ENCODE measurements at regions not wholly inside any gene's neighbourhood (a gene's known extent, or its start where the extent isn't known, plus 50 kb on each side); places are given as distances from the start of the nearest gene placed in this dataset.

DNA sequence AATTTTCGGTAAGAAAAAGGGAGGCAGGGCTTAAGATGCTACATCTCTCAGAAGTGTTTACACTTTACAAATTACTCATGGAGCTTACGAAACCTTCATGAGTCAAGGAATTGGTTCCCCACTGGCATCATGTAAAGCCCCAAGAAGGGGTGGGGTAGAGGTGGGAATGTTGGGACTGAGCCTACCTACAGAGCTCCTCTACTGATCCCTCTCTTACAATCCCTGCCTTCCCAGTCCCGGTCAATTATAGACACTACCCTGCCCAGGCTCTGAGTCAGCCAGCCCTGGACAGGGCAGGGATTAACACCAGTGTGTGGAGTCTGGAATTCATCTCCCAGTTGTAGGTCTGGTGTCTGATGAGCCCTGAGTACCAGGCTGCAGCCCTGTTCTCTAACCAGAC lies 248.9 kb downstream of the PAX3 start (continued):
- no peak for TF ChIP-seq EZH2phosphoT487 (IDR thresholded peaks at IDR 0.05; ENCODE audit: unreplicated experiment)
- TF ChIP-seq, protein P1, sequence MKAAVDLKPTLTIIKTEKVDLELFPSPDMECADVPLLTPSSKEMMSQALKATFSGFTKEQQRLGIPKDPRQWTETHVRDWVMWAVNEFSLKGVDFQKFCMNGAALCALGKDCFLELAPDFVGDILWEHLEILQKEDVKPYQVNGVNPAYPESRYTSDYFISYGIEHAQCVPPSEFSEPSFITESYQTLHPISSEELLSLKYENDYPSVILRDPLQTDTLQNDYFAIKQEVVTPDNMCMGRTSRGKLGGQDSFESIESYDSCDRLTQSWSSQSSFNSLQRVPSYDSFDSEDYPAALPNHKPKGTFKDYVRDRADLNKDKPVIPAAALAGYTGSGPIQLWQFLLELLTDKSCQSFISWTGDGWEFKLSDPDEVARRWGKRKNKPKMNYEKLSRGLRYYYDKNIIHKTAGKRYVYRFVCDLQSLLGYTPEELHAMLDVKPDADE (IDR thresholded peaks at IDR 0.05) = no peak

DNA sequence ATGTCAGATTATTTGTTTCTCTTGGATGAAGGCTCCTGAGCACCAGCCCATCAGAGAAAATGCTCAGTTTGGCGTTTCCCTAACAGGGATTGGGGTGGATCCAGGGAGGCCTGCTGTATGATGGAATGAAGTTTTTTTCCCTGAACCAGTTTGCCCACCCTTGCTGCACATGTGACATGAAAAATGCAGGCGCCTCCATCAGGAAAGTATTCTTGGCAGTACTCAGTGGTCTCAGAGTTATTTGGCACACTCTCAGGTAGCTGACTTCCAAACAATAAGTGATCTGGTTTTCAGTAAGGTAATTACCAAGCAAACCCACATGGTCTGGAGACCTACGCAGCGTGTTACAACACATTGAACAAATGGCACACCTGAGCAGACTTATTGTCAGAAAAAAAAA lies 254.9 kb downstream of the PAX3 start:
- Histone ChIP-seq H3F3A (replicated peaks; ENCODE audit: low read depth) (no peaks in the 10 kb centered on the region), H3K27ac (ENCODE audit: low read depth) (no peak overlapping the region), H3K36me3 (ENCODE audit: insufficient read depth) (no peaks in the 10 kb centered on the region), H3K79me2 (replicated peaks; ENCODE audit: insufficient read depth) (no peaks in the 10 kb centered on the region), H3K4me3 (no peak overlapping the region), H2AFZ (no peak overlapping the region), H3K4me1 (ENCODE audit: insufficient read depth) (no peaks in the 10 kb centered on the region), H3K9me2 (ENCODE audit: insufficient read depth) (no peaks in the 10 kb centered on the region), H3K4me2 (no peak overlapping the region), H4K20me1 (replicated peaks; ENCODE audit: insufficient read depth) (peaks cover 6% of the 10 kb centered on the region; the same call in 1 of the 2 replicates), H3K27me3 (ENCODE audit: insufficient read depth) (peaks cover 28% of the 10 kb centered on the region)
- no peak overlapping the region for H3K4me3 Mint-ChIP-seq
- no peak overlapping the region for H3K27ac Mint-ChIP-seq
- no peak for ATAC-seq
- no peak for DNase-seq (ENCODE audit: low spot score)
- TF ChIP-seq JUNB (IDR thresholded peaks at IDR 0.05; ENCODE audit: unreplicated experiment) (no peak), STAT1 (IDR thresholded peaks at IDR 0.05; ENCODE audit: unreplicated experiment) (no peak), NANOG (IDR thresholded peaks at IDR 0.05; ENCODE audit: borderline replicate concordance) (no peak), CREB1 (CRISPR knock-in tag; IDR thresholded peaks at IDR 0.05; ENCODE audit: low read depth) (no peak), EZH2 (IDR thresholded peaks at IDR 0.05; ENCODE audit: low read depth, unreplicated experiment) (no peak)
- TF ChIP-seq, protein P2, sequence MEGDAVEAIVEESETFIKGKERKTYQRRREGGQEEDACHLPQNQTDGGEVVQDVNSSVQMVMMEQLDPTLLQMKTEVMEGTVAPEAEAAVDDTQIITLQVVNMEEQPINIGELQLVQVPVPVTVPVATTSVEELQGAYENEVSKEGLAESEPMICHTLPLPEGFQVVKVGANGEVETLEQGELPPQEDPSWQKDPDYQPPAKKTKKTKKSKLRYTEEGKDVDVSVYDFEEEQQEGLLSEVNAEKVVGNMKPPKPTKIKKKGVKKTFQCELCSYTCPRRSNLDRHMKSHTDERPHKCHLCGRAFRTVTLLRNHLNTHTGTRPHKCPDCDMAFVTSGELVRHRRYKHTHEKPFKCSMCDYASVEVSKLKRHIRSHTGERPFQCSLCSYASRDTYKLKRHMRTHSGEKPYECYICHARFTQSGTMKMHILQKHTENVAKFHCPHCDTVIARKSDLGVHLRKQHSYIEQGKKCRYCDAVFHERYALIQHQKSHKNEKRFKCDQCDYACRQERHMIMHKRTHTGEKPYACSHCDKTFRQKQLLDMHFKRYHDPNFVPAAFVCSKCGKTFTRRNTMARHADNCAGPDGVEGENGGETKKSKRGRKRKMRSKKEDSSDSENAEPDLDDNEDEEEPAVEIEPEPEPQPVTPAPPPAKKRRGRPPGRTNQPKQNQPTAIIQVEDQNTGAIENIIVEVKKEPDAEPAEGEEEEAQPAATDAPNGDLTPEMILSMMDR (conservative IDR thresholded peaks at IDR 0.05; ENCODE audit: low read depth in 2 of 2) = no peak
- H3K4me1 Mint-ChIP-seq = peaks cover 8% of the 10 kb centered on the region
- H3K36me3 Mint-ChIP-seq (ENCODE audit: low read depth) = no peaks in the 10 kb centered on the region
- no peaks in the 10 kb centered on the region for H3K9me3 Mint-ChIP-seq
- H3K27me3 Mint-ChIP-seq (ENCODE audit: insufficient read depth, low read depth, poor library complexity) = peaks cover 4% of the 10 kb centered on the region

DNA sequence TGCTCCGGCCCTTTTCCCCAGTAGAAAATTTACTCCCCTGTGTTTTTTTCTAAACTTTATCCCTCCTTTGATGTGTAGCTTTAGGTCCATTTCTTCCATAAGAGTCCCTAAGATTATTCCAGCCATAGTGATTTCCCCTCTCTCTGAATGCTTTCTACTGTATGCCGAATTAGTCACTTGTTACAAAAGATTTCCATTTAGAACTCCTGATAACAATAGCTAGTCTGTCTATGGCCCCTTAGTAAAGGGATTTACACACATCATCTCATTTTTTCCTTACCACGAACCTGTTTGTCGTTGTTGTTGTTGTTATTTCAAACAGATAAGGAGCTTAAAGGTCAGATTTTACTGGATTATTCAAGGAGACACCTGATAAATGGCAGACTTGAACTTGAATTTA lies 256.1 kb downstream of the PAX3 start:
- H3K9me3 Mint-ChIP-seq = no peaks in the 10 kb centered on the region
- Histone ChIP-seq H3K4me1 (ENCODE audit: insufficient read depth) (no peaks in the 10 kb centered on the region), H3K36me3 (ENCODE audit: insufficient read depth) (no peaks in the 10 kb centered on the region), H3K4me3 (no peak overlapping the region), H3K79me2 (replicated peaks; ENCODE audit: insufficient read depth) (no peaks in the 10 kb centered on the region), H2AFZ (no peak overlapping the region), H3K9me2 (ENCODE audit: insufficient read depth) (no peaks in the 10 kb centered on the region), H4K20me1 (replicated peaks; ENCODE audit: insufficient read depth) (0 out of 2 replicates have a peak, but pooled peaks cover 3% of the 10 kb centered on the region), H3K27me3 (ENCODE audit: insufficient read depth) (peaks cover 16% of the 10 kb centered on the region), H3K27ac (ENCODE audit: low read depth) (no peak overlapping the region), H3F3A (replicated peaks; ENCODE audit: low read depth) (no peaks in the 10 kb centered on the region), H3K4me2 (no peak overlapping the region)
- H3K27ac Mint-ChIP-seq = no peak overlapping the region
- peaks cover 8% of the 10 kb centered on the region for H3K4me1 Mint-ChIP-seq
- DNase-seq (ENCODE audit: low spot score) (no peak), ATAC-seq (no peak)
- H3K27me3 Mint-ChIP-seq (ENCODE audit: insufficient read depth, low read depth, poor library complexity) = peaks cover 4% of the 10 kb centered on the region
- TF ChIP-seq EZH2phosphoT487 (IDR thresholded peaks at IDR 0.05; ENCODE audit: unreplicated experiment) (no peak), ZNF331 (CRISPR knock-in tag; IDR thresholded peaks at IDR 0.05; ENCODE audit: low read depth) (no peak), CREB1 (CRISPR knock-in tag; IDR thresholded peaks at IDR 0.05; ENCODE audit: low read depth) (no peak), JUNB (IDR thresholded peaks at IDR 0.05; ENCODE audit: unreplicated experiment) (no peak), STAT1 (IDR thresholded peaks at IDR 0.05; ENCODE audit: unreplicated experiment) (no peak), ZNF114 (CRISPR knock-in tag; IDR thresholded peaks at IDR 0.05) (no peak), EZH2 (IDR thresholded peaks at IDR 0.05; ENCODE audit: low read depth, unreplicated experiment) (no peak)
- TF ChIP-seq, protein P3, sequence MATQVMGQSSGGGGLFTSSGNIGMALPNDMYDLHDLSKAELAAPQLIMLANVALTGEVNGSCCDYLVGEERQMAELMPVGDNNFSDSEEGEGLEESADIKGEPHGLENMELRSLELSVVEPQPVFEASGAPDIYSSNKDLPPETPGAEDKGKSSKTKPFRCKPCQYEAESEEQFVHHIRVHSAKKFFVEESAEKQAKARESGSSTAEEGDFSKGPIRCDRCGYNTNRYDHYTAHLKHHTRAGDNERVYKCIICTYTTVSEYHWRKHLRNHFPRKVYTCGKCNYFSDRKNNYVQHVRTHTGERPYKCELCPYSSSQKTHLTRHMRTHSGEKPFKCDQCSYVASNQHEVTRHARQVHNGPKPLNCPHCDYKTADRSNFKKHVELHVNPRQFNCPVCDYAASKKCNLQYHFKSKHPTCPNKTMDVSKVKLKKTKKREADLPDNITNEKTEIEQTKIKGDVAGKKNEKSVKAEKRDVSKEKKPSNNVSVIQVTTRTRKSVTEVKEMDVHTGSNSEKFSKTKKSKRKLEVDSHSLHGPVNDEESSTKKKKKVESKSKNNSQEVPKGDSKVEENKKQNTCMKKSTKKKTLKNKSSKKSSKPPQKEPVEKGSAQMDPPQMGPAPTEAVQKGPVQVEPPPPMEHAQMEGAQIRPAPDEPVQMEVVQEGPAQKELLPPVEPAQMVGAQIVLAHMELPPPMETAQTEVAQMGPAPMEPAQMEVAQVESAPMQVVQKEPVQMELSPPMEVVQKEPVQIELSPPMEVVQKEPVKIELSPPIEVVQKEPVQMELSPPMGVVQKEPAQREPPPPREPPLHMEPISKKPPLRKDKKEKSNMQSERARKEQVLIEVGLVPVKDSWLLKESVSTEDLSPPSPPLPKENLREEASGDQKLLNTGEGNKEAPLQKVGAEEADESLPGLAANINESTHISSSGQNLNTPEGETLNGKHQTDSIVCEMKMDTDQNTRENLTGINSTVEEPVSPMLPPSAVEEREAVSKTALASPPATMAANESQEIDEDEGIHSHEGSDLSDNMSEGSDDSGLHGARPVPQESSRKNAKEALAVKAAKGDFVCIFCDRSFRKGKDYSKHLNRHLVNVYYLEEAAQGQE (IDR thresholded peaks at IDR 0.05; ENCODE audit: unreplicated experiment) = no peak
- TF ChIP-seq, protein P2 (conservative IDR thresholded peaks at IDR 0.05; ENCODE audit: low read depth in 2 of 2) = no peak
- no peaks in the 10 kb centered on the region for H3K36me3 Mint-ChIP-seq (ENCODE audit: low read depth)
- no peak overlapping the region for H3K4me3 Mint-ChIP-seq
